Stromal cell of bone marrow (primary cell): ENCODE measurements at regions not wholly inside any gene's neighbourhood (a gene's known extent, or its start where the extent isn't known, plus 50 kb on each side); places are given as distances from the start of the nearest gene placed in this dataset.

Experiments used
- DNase-seq: peaks from one replicate; pipeline ENCODE4 v3.0.0-alpha.2; 2012; ENCODE audit warnings: low read depth

- no peak for DNase-seq
Observed at GRCh38 chr16:6195966-6196365, 1098.4 kb upstream of the EEF2KMT start.

- no peak for DNase-seq
Observed at GRCh38 chr16:6193718-6194117, 1096.1 kb upstream of the EEF2KMT start.

GRCh38 chr16:6192984-6193383 lies 1095.4 kb upstream of the EEF2KMT start:
- no peak for DNase-seq

- no peak for DNase-seq
Observed at GRCh38 chr16:6192532-6192931, 1094.9 kb upstream of the EEF2KMT start.

- DNase-seq, result no peak
Observed at GRCh38 chr16:6190776-6191175, 1093.2 kb upstream of the EEF2KMT start.

- no peak for DNase-seq
Observed at GRCh38 chr16:6189216-6189615, 1091.6 kb upstream of the EEF2KMT start.

GRCh38 chr16:6177616-6178180 lies 1080.1 kb upstream of the EEF2KMT start:
- no peak for DNase-seq

- no peak for DNase-seq
Observed at GRCh38 chr16:6170022-6170421, 1072.4 kb upstream of the EEF2KMT start.

- no peak for DNase-seq
Observed at GRCh38 chr16:6165330-6165979, 1067.9 kb upstream of the EEF2KMT start.

- DNase-seq, result no peak
Observed at GRCh38 chr16:6160871-6161270, 1063.3 kb upstream of the EEF2KMT start.

GRCh38 chr16:6160303-6160702 lies 1062.7 kb upstream of the EEF2KMT start:
- DNase-seq, result no peak

- DNase-seq, result no peak
Observed at GRCh38 chr16:6157806-6158205, 1060.2 kb upstream of the EEF2KMT start.

GRCh38 chr16:6155271-6155670 lies 1057.7 kb upstream of the EEF2KMT start:
- no peak for DNase-seq

- DNase-seq, result no peak
Observed at GRCh38 chr16:6153901-6154300, 1056.3 kb upstream of the EEF2KMT start.

- no peak for DNase-seq
Observed at GRCh38 chr16:6149031-6149430, 1051.4 kb upstream of the EEF2KMT start.

GRCh38 chr16:6148361-6148760 lies 1050.8 kb upstream of the EEF2KMT start:
- no peak for DNase-seq

- DNase-seq, result no peak
Observed at GRCh38 chr16:6146874-6147425, 1049.4 kb upstream of the EEF2KMT start.

GRCh38 chr16:6146356-6146755 lies 1048.8 kb upstream of the EEF2KMT start:
- no peak for DNase-seq

- no peak for DNase-seq
Observed at GRCh38 chr16:6144463-6144862, 1046.9 kb upstream of the EEF2KMT start.

- no peak for DNase-seq
Observed at GRCh38 chr16:6143020-6143419, 1045.4 kb upstream of the EEF2KMT start.

GRCh38 chr16:6133009-6133557 lies 1035.5 kb upstream of the EEF2KMT start:
- no peak for DNase-seq

GRCh38 chr16:6132121-6132520 lies 1034.5 kb upstream of the EEF2KMT start:
- no peak for DNase-seq

GRCh38 chr16:6131526-6132050 lies 1034.0 kb upstream of the EEF2KMT start:
- DNase-seq, result no peak
